Myocyte (in vitro differentiated cells): ENCODE measurements at regions not wholly inside any gene's neighbourhood (a gene's known extent, or its start where the extent isn't known, plus 50 kb on each side); places are given as distances from the start of the nearest gene placed in this dataset.
"Not testable (repeated sequence)": the region's sequence is repeated elsewhere in the genome, so short reads cannot be mapped to it uniquely, and the experiment has no call there.

Source experiments
- DNase-seq: peaks from one replicate; pipeline ENCODE4 v3.0.0-alpha.2; 2012; ENCODE audit warnings: low read depth

DNA sequence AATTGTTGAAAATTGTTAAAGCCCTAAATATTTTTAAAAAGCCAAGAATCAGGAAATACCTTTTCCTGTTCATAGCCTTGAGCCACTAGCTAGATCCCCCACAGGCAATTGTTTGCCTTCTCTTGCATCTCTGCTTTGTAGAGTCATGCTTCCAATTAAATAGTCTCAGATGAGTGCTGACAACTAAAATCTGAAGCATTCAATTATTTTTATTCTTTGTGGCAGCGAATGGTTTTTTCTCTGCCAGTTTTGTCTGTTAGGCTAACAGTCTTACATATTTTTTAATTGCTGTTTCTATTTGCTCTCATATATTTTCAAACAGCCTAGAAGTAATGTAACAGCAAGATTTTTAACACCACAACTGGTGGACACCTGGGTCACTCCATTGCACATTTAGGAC lies 277.1 kb upstream of the GBE1 start:
- DNase-seq, result no peak

DNA sequence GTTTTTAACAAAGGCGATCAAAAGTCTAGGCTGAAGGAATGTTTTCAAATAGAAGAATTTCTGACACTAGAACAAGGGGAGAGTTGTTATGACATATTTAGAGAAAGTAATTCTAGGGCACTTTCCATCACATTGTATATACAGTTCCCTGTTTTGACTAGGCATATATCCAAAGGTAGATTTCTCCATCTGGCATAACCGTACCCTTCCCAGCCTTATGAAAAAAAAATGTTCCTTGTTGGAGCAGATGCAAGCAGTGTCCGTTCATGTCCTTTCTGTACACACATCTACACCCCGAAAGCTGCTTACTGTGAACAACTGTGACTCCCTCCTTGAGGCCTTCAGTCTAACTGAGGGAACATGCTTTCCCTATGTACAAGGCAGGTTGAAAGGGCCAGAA lies 271.7 kb upstream of the GBE1 start:
- no peak for DNase-seq

DNA sequence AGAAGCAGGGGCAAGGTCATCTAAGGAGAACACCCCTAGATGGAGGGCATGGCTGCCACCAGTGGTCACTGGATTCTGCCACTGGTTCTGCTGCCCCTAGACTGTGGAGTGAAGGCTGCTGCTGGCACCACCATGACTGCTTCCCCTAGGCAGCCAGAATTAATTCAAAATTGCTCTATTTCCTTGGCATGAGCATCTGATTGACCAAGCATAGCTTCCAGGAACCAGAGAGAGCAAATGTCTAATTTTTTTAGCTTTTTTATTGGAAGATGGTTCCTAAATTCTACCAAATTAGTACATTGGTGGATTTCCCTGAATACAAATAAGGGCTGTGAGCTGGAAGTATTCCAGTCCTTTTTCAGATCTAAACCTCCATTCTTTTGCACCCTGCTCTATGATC lies 270.2 kb upstream of the GBE1 start:
- no peak for DNase-seq

DNA sequence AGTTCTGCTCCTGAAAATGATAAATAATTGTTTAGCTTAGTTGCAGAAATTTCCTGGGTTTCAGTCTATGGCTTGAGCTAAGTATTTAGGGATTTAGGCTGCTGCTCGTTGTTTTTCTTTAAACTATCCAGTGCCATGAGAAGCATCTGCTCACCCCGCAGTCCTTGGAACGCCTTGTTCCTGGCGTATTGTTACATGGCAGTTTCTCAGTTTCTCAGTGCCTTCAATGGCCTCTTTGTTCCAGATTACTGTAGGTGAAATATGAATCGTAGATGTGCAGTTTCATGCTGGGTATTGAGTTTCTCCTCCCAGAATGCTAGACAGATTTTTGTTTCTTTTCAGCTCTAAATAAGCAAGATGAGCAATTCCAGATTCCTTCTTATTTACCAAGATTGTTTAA lies 269.5 kb upstream of the GBE1 start:
- no peak for DNase-seq

DNA sequence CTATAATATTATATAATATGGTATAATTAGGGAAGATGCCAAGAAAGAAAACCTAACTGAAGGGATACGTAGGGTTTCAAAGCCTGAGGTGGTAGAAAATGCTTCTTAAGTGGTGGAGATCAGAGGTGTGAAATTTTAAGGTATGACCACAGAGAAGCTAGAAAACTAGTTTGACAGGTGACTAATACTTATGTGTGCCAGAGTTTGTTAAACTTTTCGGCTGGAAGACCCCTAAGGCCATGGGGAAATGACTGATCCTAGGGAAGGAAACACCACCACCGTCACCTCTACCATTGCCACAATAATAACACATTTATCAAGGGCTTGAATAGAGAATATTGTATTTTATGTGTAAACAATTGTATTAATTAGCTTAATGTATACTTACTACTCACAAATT lies 261.4 kb upstream of the GBE1 start:
- no peak for DNase-seq

DNA sequence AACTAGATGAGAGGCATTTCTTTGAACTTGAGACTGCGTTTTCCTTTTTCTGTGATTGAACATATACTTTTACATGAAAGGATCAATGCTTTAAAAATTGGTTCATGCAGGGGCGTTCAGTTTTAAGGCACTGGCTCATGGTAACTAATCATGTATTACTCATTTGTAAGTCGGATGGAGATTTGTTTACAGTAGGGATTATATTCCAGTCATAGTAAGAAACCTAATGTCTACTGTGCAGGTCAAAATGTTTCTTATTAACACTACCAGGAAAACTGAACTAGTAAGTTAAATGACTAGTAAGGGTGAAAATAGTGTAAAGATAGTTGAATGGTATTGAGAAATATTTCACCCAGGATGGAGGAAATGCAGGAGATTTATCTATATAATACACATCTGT lies 258.8 kb upstream of the GBE1 start:
- DNase-seq, result no peak

DNA sequence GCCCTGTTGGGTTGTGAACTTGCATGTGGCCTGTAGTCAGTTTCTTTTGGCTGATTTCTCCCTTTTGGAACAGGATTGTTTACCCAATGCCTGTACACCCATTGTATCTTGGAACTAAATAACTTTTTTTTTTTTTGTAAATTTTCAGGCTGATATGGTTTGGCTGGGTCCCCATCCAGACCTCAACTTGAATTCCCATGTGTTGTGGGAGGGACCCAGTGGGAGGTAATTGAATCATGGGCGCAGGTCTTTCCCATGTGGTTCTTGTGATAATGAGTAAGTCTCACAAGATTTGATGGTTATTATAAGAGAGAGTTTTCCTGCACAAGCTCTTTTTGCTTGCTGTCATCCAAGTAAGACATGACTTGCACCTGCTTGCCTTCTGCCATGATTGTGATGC lies 253.8 kb upstream of the GBE1 start:
- DNase-seq, result no peak

DNA sequence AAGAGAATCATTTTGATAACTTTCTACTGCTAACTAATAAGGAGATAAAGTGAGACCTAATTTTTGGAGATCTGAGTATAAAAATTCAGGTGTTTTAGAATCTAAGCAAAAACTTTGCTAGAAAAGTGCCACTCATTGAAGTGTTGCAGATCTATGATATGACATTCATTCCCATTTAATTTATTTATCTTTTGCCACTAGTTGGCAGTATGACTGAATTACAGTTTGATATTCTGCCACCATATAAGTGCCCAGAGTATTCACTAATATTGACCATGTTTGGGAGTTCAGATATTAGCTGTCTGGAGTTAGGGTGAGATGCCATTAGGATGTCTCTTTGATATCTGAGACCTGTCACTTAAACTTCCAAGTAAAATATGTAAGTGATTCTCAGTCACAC lies 251.3 kb upstream of the GBE1 start:
- DNase-seq, result no peak

DNA sequence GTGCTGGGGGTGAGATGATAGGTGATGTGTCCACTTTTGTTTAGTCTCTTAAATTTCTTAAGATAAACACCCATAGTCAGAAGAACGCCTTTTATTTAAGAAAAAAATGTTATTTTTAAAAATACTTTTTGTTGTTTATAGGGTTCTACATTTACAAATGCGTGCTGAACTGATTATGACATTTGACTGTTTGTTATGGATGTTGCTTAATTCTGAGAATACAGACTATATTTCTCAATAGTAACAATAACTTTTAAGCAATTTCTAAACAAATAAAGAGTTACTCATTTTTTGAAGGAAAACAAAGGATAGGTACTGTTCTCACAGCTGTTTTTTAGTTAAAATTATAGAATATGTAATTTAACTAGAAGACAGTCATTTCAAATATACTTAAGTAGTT lies 249.9 kb upstream of the GBE1 start:
- no peak for DNase-seq

DNA sequence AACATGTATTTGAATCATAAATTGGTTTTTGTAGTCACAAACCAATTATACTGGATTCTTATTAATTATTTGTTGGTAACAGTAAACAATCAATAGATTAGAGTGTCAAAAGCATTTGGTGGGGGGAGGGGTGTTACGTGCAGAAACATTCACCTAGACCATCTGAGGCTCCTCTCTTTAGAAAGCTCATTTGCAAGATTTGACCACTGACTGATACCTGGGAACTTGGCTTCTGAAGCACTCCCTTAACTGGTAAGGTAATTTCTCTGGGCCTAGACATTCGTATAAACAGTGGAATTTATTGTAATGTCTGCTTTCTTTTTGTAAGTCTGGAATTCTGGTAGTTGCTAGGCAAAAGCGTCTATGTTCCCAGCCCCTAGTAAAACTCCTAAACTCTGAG lies 243.8 kb upstream of the GBE1 start:
- DNase-seq, result no peak

DNA sequence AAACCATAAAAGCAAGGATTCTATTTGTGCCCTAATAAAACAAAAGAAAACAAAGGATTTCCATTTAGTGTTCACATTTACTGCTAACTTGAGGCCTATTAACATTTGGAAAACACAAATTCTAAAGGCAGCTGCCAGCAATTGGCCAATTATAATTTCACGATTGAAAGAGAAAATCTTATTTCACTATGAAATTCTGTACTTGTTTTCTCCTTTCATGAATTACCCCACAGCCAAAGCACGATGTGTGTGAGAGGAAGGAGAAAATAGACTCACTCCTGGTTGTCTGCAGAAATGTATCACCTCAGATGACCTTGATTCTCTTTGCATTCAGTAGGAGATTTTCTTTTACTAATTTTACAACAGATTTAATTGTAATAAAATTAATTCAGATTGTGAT lies 242.8 kb upstream of the GBE1 start:
- DNase-seq, result no peak

DNA sequence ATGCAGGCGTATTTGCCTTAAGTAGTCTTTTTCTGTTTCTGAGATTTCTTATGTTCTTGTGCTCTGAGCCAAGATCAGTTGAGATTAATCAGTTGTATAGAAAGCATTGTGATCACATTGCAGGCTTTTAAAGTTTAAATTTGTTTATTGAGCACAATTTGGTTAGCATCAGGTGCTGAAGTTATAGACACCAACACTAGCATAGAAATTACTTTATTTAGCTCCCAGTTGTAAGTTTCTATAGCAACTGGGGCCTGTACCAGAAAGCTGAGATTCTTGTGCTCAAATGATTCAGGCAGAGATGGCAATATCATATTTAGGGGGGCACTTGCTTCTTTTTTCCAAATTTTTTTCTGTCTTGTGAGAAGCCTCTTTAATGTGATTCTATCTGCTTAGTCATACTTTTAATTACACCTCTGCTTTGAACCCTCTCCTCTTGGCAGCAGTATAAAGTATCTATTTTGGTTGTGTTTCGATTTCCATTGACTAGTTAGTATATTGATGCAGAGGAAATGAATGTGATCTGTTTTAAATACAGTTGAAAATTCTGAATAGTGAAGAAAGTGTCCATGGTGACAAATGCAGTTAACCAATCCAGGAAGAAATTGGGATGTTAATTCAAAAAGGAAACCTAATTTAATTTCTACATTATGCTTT lies 241.7 kb upstream of the GBE1 start:
- DNase-seq, result no peak

DNA sequence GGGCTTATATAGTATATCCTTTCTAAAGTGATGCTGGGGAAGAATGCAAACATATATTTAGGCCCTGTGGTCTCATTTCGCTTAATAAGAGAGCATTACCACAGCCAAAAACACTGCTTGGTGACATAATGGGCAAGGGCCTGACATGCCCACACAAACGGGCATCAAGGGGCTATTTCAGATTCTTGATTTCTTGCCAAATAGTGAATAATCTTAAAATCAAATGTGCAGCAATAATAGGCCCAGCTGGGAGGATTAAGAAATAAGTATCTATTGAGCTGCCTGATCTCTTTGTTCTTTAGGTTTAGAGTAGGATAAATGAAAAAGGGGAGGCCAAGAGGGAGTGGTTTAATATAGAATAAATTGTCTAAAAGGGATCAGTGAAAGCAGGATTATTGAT lies 241.0 kb upstream of the GBE1 start:
- peak; percentile 20 for DNase-seq

DNA sequence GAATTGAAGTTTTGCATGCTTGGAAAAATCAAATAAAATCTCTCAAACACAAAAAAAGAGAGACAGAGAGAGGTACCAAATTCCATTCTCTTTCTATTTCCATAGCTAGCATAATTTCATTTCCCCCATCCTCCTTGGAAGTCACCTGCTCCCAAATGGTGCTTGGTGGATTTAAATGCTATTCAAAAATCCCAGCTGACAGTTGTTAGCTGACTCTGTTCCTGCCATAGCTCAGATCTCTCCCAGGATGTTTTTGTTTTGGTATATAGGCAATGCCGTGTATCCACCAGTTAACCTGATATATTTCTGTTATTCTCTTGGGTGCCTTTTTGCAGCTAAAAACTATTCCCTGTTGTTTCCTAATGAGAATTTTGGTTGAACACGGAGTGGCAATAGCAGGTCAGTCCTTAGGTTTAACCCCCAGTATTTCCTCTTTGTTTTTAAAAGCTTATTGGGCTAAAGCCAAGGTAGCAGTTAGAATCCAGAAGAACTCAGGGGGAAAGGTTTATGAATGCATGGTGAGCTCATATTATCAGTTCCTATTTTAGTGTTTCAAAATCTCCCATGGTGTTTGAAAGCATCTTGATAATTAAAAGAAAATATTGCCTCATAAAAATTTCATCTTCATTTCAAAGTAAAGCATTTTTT lies 240.0 kb upstream of the GBE1 start:
- peak; percentile 20 for DNase-seq

DNA sequence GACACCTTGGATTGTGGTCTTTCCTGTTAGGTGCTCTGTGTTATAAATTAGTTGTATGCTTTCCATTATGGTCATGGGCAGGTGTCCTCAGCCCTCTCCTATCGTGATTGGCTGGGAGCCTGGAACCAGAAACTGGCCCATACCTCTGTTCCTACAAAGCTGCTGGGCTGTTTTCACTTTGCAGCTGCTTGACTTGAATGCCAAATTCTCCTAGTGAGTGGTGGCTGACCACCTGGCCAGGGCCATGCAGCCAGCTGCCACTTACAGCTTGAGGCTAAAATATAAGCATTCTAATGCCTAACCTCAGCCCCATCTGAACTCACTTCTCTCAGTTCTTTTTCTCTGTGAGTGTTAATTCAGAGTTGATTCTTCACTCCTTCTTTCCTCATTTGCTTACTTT lies 239.3 kb upstream of the GBE1 start:
- peak; percentile 79 for DNase-seq

DNA sequence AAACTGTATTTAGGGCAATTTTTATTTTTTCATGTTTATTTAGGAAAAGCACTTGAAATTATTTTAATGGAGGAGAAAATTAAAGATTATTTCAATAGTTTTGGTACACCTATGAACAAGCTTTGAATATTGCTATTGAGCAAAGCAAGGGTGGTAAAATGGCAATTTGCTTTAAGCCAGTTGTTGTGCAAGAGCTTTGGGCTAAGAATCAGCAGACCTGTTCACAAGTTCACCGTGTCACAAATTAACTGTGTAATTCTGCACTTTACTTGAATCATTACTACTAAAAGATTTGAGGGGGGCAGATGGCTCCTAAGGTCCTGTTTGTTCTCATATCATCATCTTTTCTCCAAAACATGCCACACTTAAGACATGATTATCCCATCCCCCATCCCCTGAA lies 238.9 kb upstream of the GBE1 start:
- DNase-seq, result no peak

DNA sequence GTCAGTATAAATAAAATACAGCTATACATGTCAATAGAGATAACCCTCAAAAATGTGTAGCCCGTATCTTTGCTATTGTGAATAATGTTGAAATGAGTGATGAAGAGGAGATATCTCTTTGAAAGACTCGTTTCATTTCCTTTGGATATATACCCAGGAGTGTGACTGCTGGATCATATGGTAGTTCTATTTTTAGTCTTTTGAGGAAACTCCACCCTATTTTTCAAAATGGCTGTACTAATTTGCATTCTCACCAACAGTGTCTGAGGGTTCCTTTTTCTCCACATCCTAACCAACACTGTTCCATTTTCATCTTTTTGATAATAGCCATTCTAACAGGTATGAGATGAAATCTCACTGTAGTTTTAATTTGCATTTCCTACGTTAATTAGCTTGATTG lies 237.5 kb upstream of the GBE1 start:
- DNase-seq, result no peak

DNA sequence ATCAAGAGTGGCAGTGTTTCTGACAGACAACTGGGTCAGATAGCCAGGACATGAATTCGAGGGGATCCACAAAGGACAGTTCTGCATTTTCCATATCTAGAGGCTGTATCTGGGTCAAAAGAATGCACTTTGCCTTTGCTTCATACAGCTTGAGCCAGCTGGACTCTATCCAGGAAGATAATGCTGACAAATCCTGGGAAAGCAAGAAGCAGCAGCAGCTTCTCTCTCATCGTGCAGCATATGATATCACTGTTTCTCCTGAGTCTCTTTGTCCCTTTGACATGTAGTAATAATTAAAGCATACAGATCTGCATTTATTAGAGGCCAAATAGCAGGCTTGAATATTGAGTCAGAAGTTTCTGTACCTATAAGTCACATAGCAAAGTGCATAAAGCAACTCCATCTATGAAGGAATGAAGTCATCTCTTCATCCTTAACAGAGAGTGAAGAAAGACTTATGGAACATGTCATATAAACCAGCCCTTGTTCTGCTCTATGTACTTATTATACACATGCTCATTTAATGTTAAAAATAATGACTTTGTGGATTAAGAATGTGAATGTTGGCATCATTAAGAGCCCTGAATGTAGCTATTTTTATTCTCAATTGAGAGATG lies 236.8 kb upstream of the GBE1 start:
- no peak for DNase-seq

DNA sequence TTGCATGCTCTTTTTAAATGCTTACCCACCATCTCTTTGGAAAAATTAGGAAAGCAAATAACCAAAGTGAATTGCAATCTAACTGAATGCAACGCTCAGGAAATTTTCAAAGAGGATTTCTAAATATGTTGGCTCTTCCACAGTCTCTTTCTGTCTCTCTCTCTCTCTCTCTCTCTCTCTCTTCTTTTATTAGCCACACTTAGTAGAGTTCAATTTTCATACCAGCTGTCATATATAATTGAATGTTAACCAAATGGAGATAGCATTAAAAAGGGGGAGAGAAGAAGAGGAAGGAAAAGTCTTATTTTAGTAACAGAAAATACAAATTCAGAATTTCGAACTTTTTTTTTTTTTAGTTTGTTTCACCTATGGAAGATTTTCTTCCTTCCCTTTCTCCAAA lies 235.9 kb upstream of the GBE1 start:
- DNase-seq, result no peak

DNA sequence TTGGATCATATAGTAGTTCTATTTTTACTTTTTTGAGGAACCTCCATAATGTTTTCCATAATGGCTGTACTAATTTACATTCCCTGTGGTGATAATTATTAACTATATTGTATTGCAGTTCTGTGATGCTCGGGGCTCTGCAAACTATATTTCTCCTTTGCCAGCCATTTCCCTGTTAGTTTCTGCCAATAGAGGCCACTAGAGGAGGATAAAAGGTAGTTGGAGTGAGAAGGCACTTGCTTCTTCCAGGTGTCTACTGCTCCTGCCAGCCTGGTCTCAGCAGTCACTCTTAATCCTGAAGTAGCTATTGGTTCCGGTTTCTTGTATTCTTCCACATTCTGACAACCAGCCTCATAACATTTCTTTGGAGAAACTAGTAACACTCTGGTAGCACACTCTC lies 233.9 kb upstream of the GBE1 start:
- no peak for DNase-seq

DNA sequence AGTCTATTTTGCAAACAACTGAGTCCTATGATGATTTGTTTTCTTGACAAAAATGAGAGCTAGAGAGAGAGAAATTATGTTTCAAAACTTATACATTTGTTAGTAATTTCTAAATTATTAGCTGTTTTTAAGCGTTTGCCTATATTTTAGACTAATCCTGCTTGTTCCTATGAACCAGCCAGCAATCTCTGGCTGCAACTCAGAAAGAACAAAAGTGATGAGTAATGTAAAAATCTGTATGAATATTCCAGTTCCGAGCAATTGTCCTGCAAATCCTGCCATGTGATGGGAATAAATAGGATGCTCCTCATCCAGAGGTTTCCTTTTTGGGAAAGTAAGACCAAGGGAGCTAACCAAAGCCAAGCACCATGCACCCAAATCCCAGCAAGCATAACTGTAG lies 228.3 kb upstream of the GBE1 start:
- DNase-seq, result no peak

DNA sequence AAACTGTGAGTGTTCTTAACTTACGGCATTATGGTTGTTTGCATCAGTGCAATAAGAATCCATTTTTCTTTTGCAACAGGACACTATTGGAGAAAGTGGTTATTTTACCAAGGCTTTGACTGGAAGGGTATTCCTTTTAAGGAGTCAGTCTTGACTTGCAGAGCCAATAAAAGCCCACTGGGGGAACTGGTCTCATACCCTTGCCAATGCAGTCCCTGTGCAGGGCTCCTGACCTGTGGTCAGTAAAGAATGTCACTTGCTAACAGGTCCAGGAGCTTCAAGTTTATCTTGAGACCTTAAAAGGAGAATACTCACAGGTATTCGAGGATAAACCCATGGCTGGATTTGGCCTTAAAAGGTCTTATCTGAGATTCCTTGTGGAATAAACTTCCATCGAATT lies 227.8 kb upstream of the GBE1 start:
- no peak for DNase-seq

DNA sequence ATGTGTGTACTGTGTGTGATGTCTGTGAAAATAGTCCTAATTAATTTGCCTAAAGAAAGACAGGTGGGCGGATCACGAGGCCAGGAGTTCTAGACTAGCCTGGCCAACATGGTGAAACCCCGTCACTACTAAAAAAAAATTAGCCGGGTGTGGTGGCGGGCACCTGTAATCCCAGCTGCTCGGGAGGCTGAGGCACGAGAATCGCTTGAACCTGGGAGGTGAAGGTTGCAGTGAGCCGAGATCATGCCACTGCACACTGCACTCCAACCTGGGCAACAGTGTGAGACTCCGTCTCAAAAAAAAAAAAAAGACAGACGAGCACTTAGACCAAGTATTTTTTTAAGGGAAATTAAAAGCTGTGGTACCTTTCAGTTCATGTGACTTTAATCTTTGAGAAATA lies 226.0 kb upstream of the GBE1 start:
- DNase-seq, result not testable (repeated sequence)
